Lower leg skin (tissue), 3 donors: ENCODE measurements at regions not wholly inside any gene's neighbourhood (a gene's known extent, or its start where the extent isn't known, plus 50 kb on each side); places are given as distances from the start of the nearest gene placed in this dataset.

ENCODE experiments used
- POLR2A ChIP-seq, 2 donors: fragments of 450-650 bp; IDR thresholded peaks; one replicate each; pipeline ENCODE4 v1.6.1; 2016 to 2017; ENCODE audit warnings: antibody characterized with exemption in 2 of 2, mild to moderate bottlenecking in 1 of 2, moderate library complexity in 1 of 2
- TF ChIP-seq, protein P1 (sequence below), 3 donors: fragments of 450-650 bp; IDR thresholded peaks; one replicate each; pipeline ENCODE4 v1.5.1; 2016; ENCODE audit warnings: antibody characterized with exemption in 3 of 3, mild to moderate bottlenecking in 3 of 3, moderate library complexity in 2 of 3

DNA sequence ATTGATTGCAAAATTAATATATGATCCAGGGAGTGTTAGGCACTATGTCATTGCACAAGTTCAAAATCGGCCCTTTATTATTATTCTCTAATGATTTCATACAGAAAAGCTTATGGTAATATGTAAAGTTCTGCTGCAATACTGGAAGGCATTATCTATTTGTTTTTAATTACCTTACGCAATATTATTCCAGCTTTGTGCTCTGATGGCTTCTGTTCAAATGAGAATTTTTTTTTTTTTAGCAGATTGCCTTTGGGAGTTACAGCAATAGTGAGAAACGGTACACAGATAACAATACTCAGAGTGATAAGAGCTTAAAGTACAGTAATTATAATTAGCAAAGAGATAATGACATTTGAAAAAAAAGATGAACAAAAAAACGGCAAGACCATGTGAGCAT, 602.2 kb upstream of the ALCAM start:
- TF ChIP-seq, protein P1, sequence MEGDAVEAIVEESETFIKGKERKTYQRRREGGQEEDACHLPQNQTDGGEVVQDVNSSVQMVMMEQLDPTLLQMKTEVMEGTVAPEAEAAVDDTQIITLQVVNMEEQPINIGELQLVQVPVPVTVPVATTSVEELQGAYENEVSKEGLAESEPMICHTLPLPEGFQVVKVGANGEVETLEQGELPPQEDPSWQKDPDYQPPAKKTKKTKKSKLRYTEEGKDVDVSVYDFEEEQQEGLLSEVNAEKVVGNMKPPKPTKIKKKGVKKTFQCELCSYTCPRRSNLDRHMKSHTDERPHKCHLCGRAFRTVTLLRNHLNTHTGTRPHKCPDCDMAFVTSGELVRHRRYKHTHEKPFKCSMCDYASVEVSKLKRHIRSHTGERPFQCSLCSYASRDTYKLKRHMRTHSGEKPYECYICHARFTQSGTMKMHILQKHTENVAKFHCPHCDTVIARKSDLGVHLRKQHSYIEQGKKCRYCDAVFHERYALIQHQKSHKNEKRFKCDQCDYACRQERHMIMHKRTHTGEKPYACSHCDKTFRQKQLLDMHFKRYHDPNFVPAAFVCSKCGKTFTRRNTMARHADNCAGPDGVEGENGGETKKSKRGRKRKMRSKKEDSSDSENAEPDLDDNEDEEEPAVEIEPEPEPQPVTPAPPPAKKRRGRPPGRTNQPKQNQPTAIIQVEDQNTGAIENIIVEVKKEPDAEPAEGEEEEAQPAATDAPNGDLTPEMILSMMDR (IDR thresholded peaks at IDR 0.05), result no peak
- TF ChIP-seq POLR2A (IDR thresholded peaks at IDR 0.05), result no peak
